Endothelial cell of umbilical vein (primary cell): ENCODE measurements at regions not wholly inside any gene's neighbourhood (a gene's known extent, or its start where the extent isn't known, plus 50 kb on each side); places are given as distances from the start of the nearest gene placed in this dataset.

Experiments used
- BruUV-seq: library from RNA; stranded (reverse); fragments of 400-500 nt; replicated peaks from 2 replicates; lab custom pipeline; 2021; lab: Mats Ljungman, UMichigan
- CTCF ChIA-PET: fragments of 300-600, 350-600 bp; sonication (Branson Sonifier 250); formaldehyde crosslinking; loops from one replicate; lab custom pipeline; 2021; ENCODE audit warnings: antibody characterized with exemption, inconsistent platforms; lab: Charles Lee
- POLR2A ChIA-PET: fragments of 300-600, 350-600 bp; sonication (Branson Sonifier 250); formaldehyde crosslinking; loops from one replicate; lab custom pipeline; 2021; ENCODE audit warnings: antibody characterized with exemption, inconsistent platforms; lab: Charles Lee
- DNase-seq: peaks from one replicate; pipeline ENCODE4 v3.0.0-alpha.2; 2011; ENCODE audit warnings: low read depth, low spot score
- FAIRE-seq: peaks from 2 replicates; lab custom pipeline; 2011; peaks lifted over from hg19 to GRCh38; lab: Jason Lieb, UNC
- H2AFZ ChIP-seq: 2 replicates; pipeline ENCODE4 v1.6.0; 2012; ENCODE audit warnings: low read depth, low read length, control low read depth, inconsistent platforms
- H3K27ac ChIP-seq: 2 replicates; pipeline ENCODE4 v1.5.1; 2011; ENCODE audit warnings: low read depth, mild to moderate bottlenecking, control low read depth, low read length, moderate library complexity; ENCODE audit not compliant: insufficient read depth
- H3K27me3 ChIP-seq, 2 experiments: 2 replicates each; pipeline versions ENCODE4 v1.6.0 to v1.6.1; 2011; ENCODE audit warnings: low read length in 2 of 2, mixed read lengths in 1 of 2; ENCODE audit not compliant: control insufficient read depth in 2 of 2, insufficient read depth in 2 of 2
- H3K36me3 ChIP-seq, 2 experiments: 2 replicates in 1 of 2; 3 replicates in 1 of 2; pipeline ENCODE4 v1.5.1; 2011; ENCODE audit warnings: low read length in 2 of 2, mild to moderate bottlenecking in 1 of 2, moderate library complexity in 1 of 2; ENCODE audit not compliant: control insufficient read depth in 2 of 2, insufficient read depth in 2 of 2; ENCODE audit errors: extremely low read depth in 1 of 2
- H3K4me1 ChIP-seq: 3 replicates; pipeline ENCODE4 v1.5.1; 2011; ENCODE audit warnings: mild to moderate bottlenecking, low read length; ENCODE audit not compliant: control insufficient read depth, insufficient read depth; ENCODE audit errors: extremely low read depth
- H3K4me2 ChIP-seq: 2 replicates; pipeline ENCODE4 v1.6.1; 2011; ENCODE audit warnings: low read length, control low read depth, mixed read lengths; ENCODE audit not compliant: insufficient read depth
- H3K4me3 ChIP-seq, 3 experiments: fragments of 200-600 bp in 1 of 3; sonication (generic), shearing (Covaris generic) in 1 of 3; replicated peaks in 1 of 3; 2 replicates each; pipeline ENCODE4 v1.5.1; 2011 to 2016; ENCODE audit warnings: control low read depth in 3 of 3, low read length in 3 of 3, mild to moderate bottlenecking in 2 of 3, inconsistent platforms in 1 of 3, low read depth in 1 of 3, moderate library complexity in 1 of 3; ENCODE audit not compliant: insufficient read depth in 1 of 3
- H3K79me2 ChIP-seq: 2 replicates; pipeline ENCODE4 v1.6.0; 2012; ENCODE audit warnings: low read length, inconsistent platforms; ENCODE audit not compliant: control insufficient read depth, insufficient read depth
- H3K9ac ChIP-seq: replicated peaks from 2 replicates; pipeline ENCODE3; 2011; ENCODE audit warnings: low read length, control low read depth; ENCODE audit not compliant: insufficient read depth; ENCODE audit errors: extremely low read depth
- H3K9me1 ChIP-seq: replicated peaks from 3 replicates; pipeline ENCODE4 v1.6.0; 2011; ENCODE audit warnings: mild to moderate bottlenecking, low read length; ENCODE audit not compliant: control insufficient read depth, insufficient read depth; ENCODE audit errors: extremely low read depth
- H3K9me3 ChIP-seq: replicated peaks from 2 replicates; pipeline ENCODE4 v1.5.1; 2012; ENCODE audit warnings: low read length, inconsistent platforms; ENCODE audit not compliant: control insufficient read depth, insufficient read depth
- H4K20me1 ChIP-seq: replicated peaks from 2 replicates; pipeline ENCODE3; 2011; ENCODE audit warnings: mild to moderate bottlenecking, low read length; ENCODE audit not compliant: control insufficient read depth, insufficient read depth; ENCODE audit errors: extremely low read depth
- EZH2 ChIP-seq: IDR thresholded peaks from 2 replicates; pipeline ENCODE4 v1.6.1; 2012; ENCODE audit warnings: borderline replicate concordance, low read depth, mild to moderate bottlenecking, moderate library complexity, low read length, inconsistent platforms; ENCODE audit not compliant: severe bottlenecking
- FOS ChIP-seq: IDR thresholded peaks from 2 replicates; pipeline ENCODE4 v1.6.1; 2011; ENCODE audit warnings: mild to moderate bottlenecking, low read length, moderate library complexity, borderline replicate concordance; ENCODE audit not compliant: insufficient read depth
- GATA2 ChIP-seq: IDR thresholded peaks from 2 replicates; pipeline ENCODE4 v1.7.0; 2011; ENCODE audit warnings: low read depth, mild to moderate bottlenecking, moderate library complexity, mixed read lengths, low read length; ENCODE audit not compliant: insufficient read length, insufficient read depth
- JUN ChIP-seq: IDR thresholded peaks from 2 replicates; pipeline ENCODE4 v1.6.1; 2011; ENCODE audit warnings: borderline replicate concordance, low read depth; ENCODE audit not compliant: insufficient read length, insufficient read depth
- MYC ChIP-seq: IDR thresholded peaks from one replicate; pipeline ENCODE4 v1.6.1; 2011; ENCODE audit warnings: mild to moderate bottlenecking, low read depth, low read length
- POLR2A ChIP-seq: IDR thresholded peaks from 2 replicates; pipeline ENCODE4 v1.6.1; 2012; ENCODE audit warnings: low read depth, mild to moderate bottlenecking, control low read depth, low read length
- POLR2AphosphoS5 ChIP-seq: IDR thresholded peaks from 2 replicates; pipeline ENCODE4 v1.6.1; 2012; ENCODE audit warnings: low read depth, mild to moderate bottlenecking, control low read depth, low read length, moderate library complexity; ENCODE audit not compliant: insufficient read depth
- dilution Hi-C: fragments of 300-500 bp; cut with MboI; formaldehyde crosslinking; loops from one replicate; pipeline ENCODE4 v1.15.0; 2019; ENCODE audit warnings: low sequenced_read_pairs; ENCODE audit not compliant: extremely low pct_ligation_motif_present
- intact Hi-C: fragments of 100-400 bp; cut with micrococcal nuclease; formaldehyde crosslinking; loops from one replicate; pipeline ENCODE4 v1.10.0; 2022
- TF ChIP-seq, protein P1 (sequence below), 2 donors: IDR thresholded peaks; 1 replicate in 1 of 2; 2 replicates in 1 of 2; pipeline ENCODE4 v1.5.1; 2011; ENCODE audit warnings: low read length in 2 of 2, mild to moderate bottlenecking in 2 of 2, moderate library complexity in 2 of 2, control low read depth in 1 of 2, inconsistent platforms in 1 of 2, low read depth in 1 of 2; ENCODE audit not compliant: insufficient read depth in 1 of 2; ENCODE audit errors: extremely low read depth in 1 of 2
- TF ChIP-seq, protein P2 (sequence below): IDR thresholded peaks from 2 replicates; pipeline ENCODE4 v1.6.1; 2011; ENCODE audit not compliant: insufficient read depth, insufficient read length

DNA sequence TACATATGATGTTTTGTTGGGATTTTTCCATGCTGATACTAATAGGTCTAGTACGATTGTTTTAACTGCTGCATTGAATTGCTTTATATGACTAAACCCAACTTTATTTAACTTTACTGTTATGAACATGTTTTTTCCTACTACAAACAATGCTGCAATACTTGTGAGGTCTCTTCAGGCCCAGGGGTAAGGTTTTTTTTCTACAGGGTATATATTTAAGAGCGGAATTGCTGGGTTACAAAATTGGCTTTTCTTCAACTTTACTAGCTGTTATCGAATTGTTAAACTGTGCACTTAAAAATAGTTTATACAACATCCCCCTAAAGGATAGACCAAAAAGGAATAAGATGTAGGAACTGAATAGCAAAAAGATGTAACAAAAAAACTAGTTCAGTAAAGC is 78.5 kb upstream of the TMEM178A start:
- TF ChIP-seq POLR2A = no peak
- TF ChIP-seq EZH2 = no peak
- TF ChIP-seq JUN = no peak
- no peak for TF ChIP-seq FOS
- no peak for TF ChIP-seq POLR2AphosphoS5
- no peak for TF ChIP-seq MYC
- no peak for TF ChIP-seq GATA2
- TF ChIP-seq, protein P1, sequence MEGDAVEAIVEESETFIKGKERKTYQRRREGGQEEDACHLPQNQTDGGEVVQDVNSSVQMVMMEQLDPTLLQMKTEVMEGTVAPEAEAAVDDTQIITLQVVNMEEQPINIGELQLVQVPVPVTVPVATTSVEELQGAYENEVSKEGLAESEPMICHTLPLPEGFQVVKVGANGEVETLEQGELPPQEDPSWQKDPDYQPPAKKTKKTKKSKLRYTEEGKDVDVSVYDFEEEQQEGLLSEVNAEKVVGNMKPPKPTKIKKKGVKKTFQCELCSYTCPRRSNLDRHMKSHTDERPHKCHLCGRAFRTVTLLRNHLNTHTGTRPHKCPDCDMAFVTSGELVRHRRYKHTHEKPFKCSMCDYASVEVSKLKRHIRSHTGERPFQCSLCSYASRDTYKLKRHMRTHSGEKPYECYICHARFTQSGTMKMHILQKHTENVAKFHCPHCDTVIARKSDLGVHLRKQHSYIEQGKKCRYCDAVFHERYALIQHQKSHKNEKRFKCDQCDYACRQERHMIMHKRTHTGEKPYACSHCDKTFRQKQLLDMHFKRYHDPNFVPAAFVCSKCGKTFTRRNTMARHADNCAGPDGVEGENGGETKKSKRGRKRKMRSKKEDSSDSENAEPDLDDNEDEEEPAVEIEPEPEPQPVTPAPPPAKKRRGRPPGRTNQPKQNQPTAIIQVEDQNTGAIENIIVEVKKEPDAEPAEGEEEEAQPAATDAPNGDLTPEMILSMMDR (IDR thresholded peaks at IDR 0.05; ENCODE audit: extremely low read depth in 1 of 2, insufficient read depth in 1 of 2, low read depth in 1 of 2, low read length in 2 of 2) = no peak
- TF ChIP-seq, protein P2, sequence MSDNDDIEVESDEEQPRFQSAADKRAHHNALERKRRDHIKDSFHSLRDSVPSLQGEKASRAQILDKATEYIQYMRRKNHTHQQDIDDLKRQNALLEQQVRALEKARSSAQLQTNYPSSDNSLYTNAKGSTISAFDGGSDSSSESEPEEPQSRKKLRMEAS = no peak
- dilution Hi-C loops (no loop called here), intact Hi-C loops (no loop called here)
- H3K9ac ChIP-seq = no peak overlapping the region
- FAIRE-seq = no peak
- no peak overlapping the region for H2AFZ ChIP-seq
- H4K20me1 ChIP-seq = no peaks in the 10 kb centered on the region
- H3K4me1 ChIP-seq = no peaks in the 10 kb centered on the region
- no peaks in the 10 kb centered on the region for H3K9me1 ChIP-seq
- no peak overlapping the region for H3K4me2 ChIP-seq
- H3K79me2 ChIP-seq = no peaks in the 10 kb centered on the region
- POLR2A ChIA-PET = no interaction called here
- peaks cover 0 to 7% of the 10 kb centered on the region in 2 experiments for H3K27me3 ChIP-seq
- CTCF ChIA-PET = no interaction called here
- DNase-seq = no peak
- H3K9me3 ChIP-seq = no peaks in the 10 kb centered on the region
- no peaks in the 10 kb centered on the region for H3K36me3 ChIP-seq
- BruUV-seq = no TSS peak
- no peak overlapping the region for H3K27ac ChIP-seq
- H3K4me3 ChIP-seq = no peak overlapping the region
